ENCODE measurements at regions not wholly inside any gene's neighbourhood (a gene's known extent, or its start where the extent isn't known, plus 50 kb on each side); places are given as distances from the start of the nearest gene placed in this dataset.

DNA sequence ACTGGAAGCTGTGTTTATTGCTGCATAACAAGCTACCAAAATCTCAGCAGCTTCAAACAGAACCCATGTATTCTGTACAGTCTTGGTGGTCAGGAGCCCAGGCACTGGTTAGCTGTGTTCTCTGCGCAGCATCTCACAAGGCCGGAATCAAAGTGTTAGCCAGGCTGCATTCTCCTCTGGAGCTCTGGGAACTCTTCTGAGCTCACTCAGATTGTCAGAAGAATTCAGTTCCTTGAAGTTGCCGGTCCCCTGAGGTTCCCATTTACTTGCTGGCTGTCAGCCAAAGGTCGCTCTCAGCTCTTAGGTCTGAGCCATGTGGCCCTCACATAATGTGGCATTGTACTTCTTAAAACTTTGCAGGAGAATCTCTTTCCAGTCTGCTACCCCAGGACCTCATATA is 123.6 kb upstream of the SMIM21 start:
- WGBS (ENCODE audit: insufficient coverage, low coverage, missing lambda C conversion rate): 20% methylated on average over 2 of the region's 4 CpGs
- Histone ChIP-seq H3K4me2 (ENCODE audit: insufficient read depth, low read length) (no peak overlapping the region), H3K79me2 (ENCODE audit: control insufficient read depth, insufficient read depth, low read length) (no peaks in the 10 kb centered on the region), H3K9me1 (ENCODE audit: control insufficient read depth, insufficient read depth, low read length) (no peaks in the 10 kb centered on the region), H4K20me1 (replicated peaks; ENCODE audit: control insufficient read depth, insufficient read depth, low read length) (no peaks in the 10 kb centered on the region), H3K9me3 (replicated peaks; ENCODE audit: control insufficient read depth, insufficient read depth, low read depth, low read length) (no peaks in the 10 kb centered on the region), H2AFZ (ENCODE audit: low read depth, low read length) (no peak overlapping the region), H3K4me3 (no peak overlapping the region), H3K9ac (ENCODE audit: insufficient read depth in 1 of 2, low read depth in 2 of 2, low read length in 2 of 2) (no peak overlapping the region), H3K36me3 (ENCODE audit: control insufficient read depth, insufficient read depth, low read length) (no peaks in the 10 kb centered on the region), H3K27me3 (ENCODE audit: control insufficient read depth in 2 of 2, insufficient read depth in 2 of 2, low read length in 2 of 2) (peaks cover 0 to 3% of the 10 kb centered on the region in 2 experiments; a peak in 1 of 5 replicates), H3K4me1 (replicated peaks in 1 of 2; ENCODE audit: control insufficient read depth in 2 of 2, insufficient read depth in 2 of 2, low read length in 2 of 2) (no peaks in the 10 kb centered on the region; a peak in 1 of 5 replicates), H3K27ac (ENCODE audit: extremely low read depth, low read depth, low read length) (no peak overlapping the region)
- ChIA-PET CTCF (ENCODE audit: low intra/inter-chr PET ratio) (no interaction called here), POLR2A (no interaction called here)
- intact Hi-C loops (cut with micrococcal nuclease): no loop called here
- TF ChIP-seq MEF2D (tag; conservative IDR thresholded peaks at IDR 0.05; ENCODE audit: low read depth) (no peak), ZKSCAN8 (CRISPR knock-in tag; IDR thresholded peaks at IDR 0.05) (no peak), CC2D1A (IDR thresholded peaks at IDR 0.05) (no peak), SRSF3 (IDR thresholded peaks at IDR 0.05; ENCODE audit: insufficient read depth, low read length) (no peak), TRIM28 (IDR thresholded peaks at IDR 0.05) (no peak), KDM1A (IDR thresholded peaks at IDR 0.05) (no peak), ZNF77 (CRISPR knock-in tag; IDR thresholded peaks at IDR 0.05) (no peak), HNRNPLL (IDR thresholded peaks at IDR 0.05; ENCODE audit: low read depth, low read length, poor library complexity, severe bottlenecking) (no peak), THRAP3 (IDR thresholded peaks at IDR 0.05; ENCODE audit: borderline replicate concordance) (no peak)
- BruUV-seq (replicated peaks): no TSS peak
- in situ Hi-C loops (cut with MboI): no loop called here
- FAIRE-seq: no peak
- ATAC-seq: no peak
- no peak for DNase-seq (ENCODE audit: extremely low read depth in 1 of 4, low spot score in 3 of 4)

Data from K562 (cell line).